EH (cell line): ENCODE measurements at regions not wholly inside any gene's neighbourhood (a gene's known extent, or its start where the extent isn't known, plus 50 kb on each side); places are given as distances from the start of the nearest gene placed in this dataset.

Experiments
- DNase-seq: peaks from one replicate; pipeline ENCODE4 v3.0.0-alpha.2; 2015; ENCODE audit warnings: low read depth

DNA sequence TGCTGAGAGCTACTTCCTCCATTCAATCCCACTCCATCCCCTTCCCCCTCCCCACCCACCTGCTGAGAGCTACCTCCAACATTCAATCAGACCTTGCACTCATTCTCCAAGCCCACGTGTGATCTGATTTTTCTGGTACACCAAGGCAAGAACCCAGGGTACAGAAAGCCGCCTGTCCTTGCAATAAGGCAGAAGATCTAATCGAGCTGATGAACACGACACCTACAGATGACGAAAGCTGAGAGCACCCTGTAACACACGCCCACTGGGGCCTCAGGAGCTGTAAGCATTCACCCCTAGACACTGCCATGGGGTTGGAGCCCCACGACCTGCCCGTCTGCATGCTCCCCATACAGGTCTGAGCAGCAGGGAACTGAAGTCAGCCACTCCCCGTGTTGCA is 58.3 kb downstream of the TRIML1 start:
- DNase-seq, result no peak

- no peak for DNase-seq
Measured at GRCh38 chr4:188198982-188199792, 59.9 kb downstream of the TRIML1 start.

DNA sequence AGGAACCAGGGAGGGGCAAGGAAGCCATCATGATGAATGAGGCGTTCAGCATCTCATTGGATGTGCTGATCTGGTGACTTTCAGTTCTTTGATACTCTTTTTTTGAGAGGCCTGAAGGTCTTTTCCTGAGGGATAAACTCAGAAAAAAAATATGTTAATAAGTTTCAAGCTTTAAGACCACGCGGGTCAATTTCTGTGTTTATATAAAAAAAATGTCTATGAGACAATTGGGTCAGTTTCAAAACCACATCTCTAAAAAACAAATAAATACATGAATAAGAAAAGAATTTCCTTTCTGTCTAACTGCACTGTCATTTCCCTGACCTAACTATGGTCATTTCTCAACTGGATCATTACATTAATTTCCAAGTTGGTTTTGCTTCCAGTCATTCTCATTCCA is 62.6 kb downstream of the TRIML1 start:
- peak; percentile 65 for DNase-seq

DNA sequence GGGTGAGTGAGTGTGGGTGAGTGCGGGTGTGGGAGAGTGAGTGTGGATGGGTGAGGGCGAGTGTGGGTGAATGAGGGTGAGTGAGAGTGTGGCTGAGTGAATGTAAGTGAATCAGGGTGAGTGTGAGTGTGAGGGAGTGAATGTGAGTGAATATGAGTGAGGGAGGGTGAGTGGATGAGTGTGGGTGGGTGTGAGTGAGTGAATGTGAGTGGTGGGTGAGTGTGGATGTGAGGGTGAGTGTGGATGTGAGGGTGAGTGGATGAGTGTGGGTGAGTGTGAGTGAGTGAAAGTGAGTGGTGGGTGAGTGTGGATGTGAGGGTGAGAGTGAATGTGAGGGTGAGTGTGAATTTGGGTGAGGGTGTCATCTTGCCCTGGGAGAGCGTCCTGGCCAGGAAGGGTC is 67.5 kb downstream of the TRIML1 start:
- DNase-seq, result no peak

DNA sequence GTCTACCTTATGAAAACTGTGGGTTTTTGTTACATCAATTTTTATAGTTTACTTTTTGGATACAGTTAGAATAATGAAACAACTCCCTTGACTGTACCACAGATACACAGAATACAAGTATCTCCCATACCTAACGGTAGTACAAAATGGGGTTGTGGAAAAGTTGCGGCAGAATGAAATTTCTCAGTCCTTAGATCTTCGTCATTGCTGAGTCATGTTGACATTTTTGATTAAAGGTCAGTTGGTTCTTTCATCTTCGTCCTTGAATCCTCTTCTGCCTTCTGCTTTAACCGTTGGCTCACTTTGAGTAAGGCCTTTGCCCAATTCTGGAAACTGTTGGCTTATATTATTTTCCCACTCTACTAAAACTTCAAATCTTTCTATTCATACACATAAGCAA is 75.6 kb downstream of the TRIML1 start:
- DNase-seq, result no peak

DNA sequence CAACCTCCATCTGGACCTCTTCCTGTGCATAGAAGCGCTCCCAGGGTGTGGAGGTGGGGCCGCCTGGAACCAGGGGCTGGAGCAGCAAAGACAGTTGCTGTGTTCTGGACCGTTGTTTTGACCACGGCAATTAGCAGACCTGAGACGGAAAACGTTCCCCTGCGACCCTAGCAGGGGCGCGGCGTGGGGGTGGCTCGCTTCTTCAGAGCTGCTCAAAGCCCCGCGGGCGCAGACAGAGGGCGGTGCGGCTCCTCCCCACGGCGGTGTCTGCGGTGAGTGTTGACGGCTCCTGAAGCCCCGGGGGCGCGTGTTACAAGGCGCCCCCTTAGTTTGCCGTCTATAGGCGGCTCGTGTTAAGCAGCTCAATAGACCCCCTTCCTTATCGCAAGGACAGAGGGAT is 79.2 kb downstream of the TRIML1 start:
- DNase-seq, result no peak

DNA sequence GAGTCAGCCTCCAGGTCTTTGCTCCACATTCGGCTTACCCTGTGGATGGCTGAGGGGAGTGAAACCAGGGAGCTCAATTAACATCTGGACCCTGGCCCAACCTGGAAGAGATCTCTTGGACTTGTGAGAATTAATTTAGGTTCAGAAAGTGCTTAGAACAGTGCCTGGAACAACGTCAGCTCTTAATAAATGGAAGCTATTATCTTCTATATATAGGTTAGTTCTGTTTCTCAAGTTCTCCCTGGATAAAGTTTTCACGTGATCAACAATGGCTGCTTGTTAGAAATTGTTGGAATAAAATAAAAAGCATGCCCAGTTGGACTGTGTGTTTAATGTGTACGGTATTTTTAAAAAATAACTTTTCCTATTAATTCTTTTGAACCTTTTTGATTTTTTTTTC is 80.8 kb downstream of the TRIML1 start:
- no peak for DNase-seq

GRCh38 chr4:188221090-188221489 is 81.8 kb downstream of the TRIML1 start:
- no peak for DNase-seq

GRCh38 chr4:188228279-188228678 is 89.0 kb downstream of the TRIML1 start:
- DNase-seq, result no peak

DNA sequence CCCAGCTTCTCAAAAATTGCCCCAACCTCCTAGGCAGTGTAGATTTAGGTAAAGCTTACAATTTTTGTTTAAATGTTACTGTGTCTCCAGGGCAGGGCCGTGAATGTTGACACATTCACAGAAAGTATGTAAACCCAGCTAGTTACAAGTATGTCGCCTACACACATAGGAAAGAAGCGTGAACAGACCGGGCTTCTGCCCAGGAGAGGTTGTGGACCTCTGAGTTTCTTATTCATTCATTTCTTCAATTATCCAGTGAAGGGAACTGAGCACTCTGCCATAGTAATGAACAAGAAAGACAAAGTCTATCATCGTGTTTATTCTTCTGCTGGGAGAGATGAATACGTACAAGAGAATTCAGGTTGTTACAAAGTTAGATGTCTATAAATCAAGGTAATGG is 93.2 kb downstream of the TRIML1 start:
- DNase-seq, result no peak

DNA sequence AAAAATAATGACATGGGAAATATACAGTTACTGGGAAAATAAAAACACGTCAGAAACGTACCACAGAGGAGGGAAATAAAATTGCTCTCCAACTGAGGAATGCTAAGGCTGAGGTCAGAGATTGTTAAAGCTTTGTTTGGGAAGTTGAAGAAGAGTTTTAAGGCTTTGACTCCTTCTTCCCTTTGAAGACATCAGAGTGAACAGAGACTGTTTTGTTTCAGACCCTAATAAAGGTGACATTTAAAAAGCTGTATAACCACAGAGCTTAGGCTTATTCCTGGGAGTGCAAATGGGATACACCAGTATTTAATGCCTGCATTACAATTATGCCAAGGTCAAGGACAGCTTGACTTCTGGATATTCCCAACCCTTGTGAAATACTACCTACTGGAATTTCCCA is 102.8 kb downstream of the TRIML1 start:
- no peak for DNase-seq

GRCh38 chr4:188245651-188246050 is 106.4 kb downstream of the TRIML1 start:
- no peak for DNase-seq

- DNase-seq, result peak; percentile 1
Measured at GRCh38 chr4:188246488-188246887, 107.2 kb downstream of the TRIML1 start.

- no peak for DNase-seq
Measured at GRCh38 chr4:188254211-188254610, 115.0 kb downstream of the TRIML1 start.

- no peak for DNase-seq
Measured at GRCh38 chr4:188262464-188262863, 123.2 kb downstream of the TRIML1 start.

- DNase-seq, result no peak
Measured at GRCh38 chr4:188263321-188263720, 124.1 kb downstream of the TRIML1 start.

GRCh38 chr4:188266386-188266785 is 127.1 kb downstream of the TRIML1 start:
- no peak for DNase-seq

GRCh38 chr4:188268131-188268908 is 129.1 kb downstream of the TRIML1 start:
- no peak for DNase-seq

GRCh38 chr4:188270273-188271069 is 131.2 kb downstream of the TRIML1 start:
- no peak for DNase-seq

GRCh38 chr4:188275686-188276085 is 136.4 kb downstream of the TRIML1 start:
- DNase-seq, result no peak

GRCh38 chr4:188279184-188279583 is 139.9 kb downstream of the TRIML1 start:
- DNase-seq, result no peak

- no peak for DNase-seq
Measured at GRCh38 chr4:188282471-188283232, 143.4 kb downstream of the TRIML1 start.
